SK-N-SH treated with all-trans-retinoic acid at 6 μM for 48 hours (cell line): ENCODE measurements at regions not wholly inside any gene's neighbourhood (a gene's known extent, or its start where the extent isn't known, plus 50 kb on each side); places are given as distances from the start of the nearest gene placed in this dataset.

Experiments used
- ATAC-seq: fragments of 200-7000 bp; cut with Tn5 transposase; 3 replicates; pipeline ENCODE4 v1.9.1; 2020; ENCODE audit warnings: mild to moderate bottlenecking, moderate library complexity
- ARNTL ChIP-seq: fragments of 450-650 bp; formaldehyde crosslinking; IDR thresholded peaks from 2 replicates; pipeline ENCODE4 v1.5.0; 2020; ENCODE audit warnings: low read depth, mild to moderate bottlenecking, moderate library complexity, borderline replicate concordance
- CREB5 ChIP-seq: fragments of 250-450 bp; sonication (Bioruptor Pico); IDR thresholded peaks from 2 replicates; pipeline ENCODE4 v1.5.1; 2020; ENCODE audit warnings: low read depth, mild to moderate bottlenecking, moderate library complexity
- CSRNP3 ChIP-seq: fragments of 250-450 bp; sonication (Bioruptor Pico); IDR thresholded peaks from 2 replicates; pipeline ENCODE4 v1.5.1; 2021; ENCODE audit warnings: mild to moderate bottlenecking, moderate library complexity
- ESRRG ChIP-seq: fragments of 250-450 bp; sonication (Bioruptor Pico); IDR thresholded peaks from 2 replicates; pipeline ENCODE4 v1.6.1; 2021; ENCODE audit warnings: mild to moderate bottlenecking
- GLIS3 ChIP-seq: fragments of 250-450 bp; sonication (Bioruptor Pico); IDR thresholded peaks from 2 replicates; pipeline ENCODE4 v1.5.0; 2020; ENCODE audit warnings: mild to moderate bottlenecking, moderate library complexity
- ISL1 ChIP-seq: fragments of 250-450 bp; sonication (Bioruptor Pico); IDR thresholded peaks from 2 replicates; pipeline ENCODE4 v2.1.2; 2022; ENCODE audit warnings: mild to moderate bottlenecking, moderate library complexity
- OSR1 ChIP-seq: fragments of 250-450 bp; sonication (Bioruptor Pico); IDR thresholded peaks from 2 replicates; pipeline ENCODE4 v1.8.0; 2022; ENCODE audit warnings: moderate library complexity, mild to moderate bottlenecking, inconsistent platforms
- PATZ1 ChIP-seq: fragments of 250-450 bp; sonication (Bioruptor Pico); IDR thresholded peaks from 2 replicates; pipeline ENCODE4 v1.8.0; 2020; ENCODE audit warnings: mild to moderate bottlenecking, moderate library complexity, borderline replicate concordance
- POU6F1 ChIP-seq: fragments of 250-450 bp; sonication (Bioruptor Pico); IDR thresholded peaks from 2 replicates; pipeline ENCODE4 v1.8.0; 2021; ENCODE audit warnings: low read depth, mild to moderate bottlenecking, moderate library complexity, borderline replicate concordance
- PPARA ChIP-seq: fragments of 250-450 bp; sonication (Bioruptor Pico); IDR thresholded peaks from 2 replicates; pipeline ENCODE4 v1.5.0; 2020; ENCODE audit warnings: mild to moderate bottlenecking, borderline replicate concordance
- RARB ChIP-seq: fragments of 250-450 bp; sonication (Bioruptor Pico); IDR thresholded peaks from 2 replicates; pipeline ENCODE4 v1.8.0; 2021; ENCODE audit warnings: mild to moderate bottlenecking, moderate library complexity
- SNAI2 ChIP-seq: fragments of 250-450 bp; sonication (Bioruptor Pico); IDR thresholded peaks from 2 replicates; pipeline ENCODE4 v1.5.0; 2020; ENCODE audit warnings: mild to moderate bottlenecking, moderate library complexity
- TCF4 ChIP-seq: fragments of 250-450 bp; sonication (Bioruptor Pico); IDR thresholded peaks from 2 replicates; pipeline ENCODE4 v1.8.0; 2021; ENCODE audit warnings: mild to moderate bottlenecking, moderate library complexity, borderline replicate concordance
- TSHZ2 ChIP-seq: fragments of 250-450 bp; sonication (Bioruptor Pico); IDR thresholded peaks from 2 replicates; pipeline ENCODE4 v1.5.0; 2020; ENCODE audit warnings: mild to moderate bottlenecking, moderate library complexity
- ZC3H10 ChIP-seq: fragments of 250-450 bp; sonication (Bioruptor Pico); IDR thresholded peaks from 2 replicates; pipeline ENCODE4 v1.5.1; 2021; ENCODE audit warnings: mild to moderate bottlenecking, moderate library complexity
- ZFP3 ChIP-seq: fragments of 250-450 bp; sonication (Bioruptor Pico); IDR thresholded peaks from 2 replicates; pipeline ENCODE4 v1.5.0; 2020; ENCODE audit warnings: mild to moderate bottlenecking, moderate library complexity
- ZFP30 ChIP-seq: fragments of 450-650 bp; formaldehyde crosslinking; IDR thresholded peaks from 2 replicates; pipeline ENCODE4 v1.5.0; 2022; ENCODE audit warnings: mild to moderate bottlenecking, moderate library complexity
- ZNF565 ChIP-seq: fragments of 450-650 bp; formaldehyde crosslinking; conservative IDR thresholded peaks from 2 replicates; pipeline ENCODE4 v1.5.0; 2020; ENCODE audit warnings: low read depth, mild to moderate bottlenecking, moderate library complexity
- ZNF70 ChIP-seq: fragments of 450-650 bp; formaldehyde crosslinking; IDR thresholded peaks from 2 replicates; pipeline ENCODE4 v1.5.0; 2020; ENCODE audit warnings: mild to moderate bottlenecking, moderate library complexity
- ZNF8 ChIP-seq: fragments of 450-650 bp; formaldehyde crosslinking; IDR thresholded peaks from 2 replicates; pipeline ENCODE4 v1.5.0; 2020; ENCODE audit warnings: mild to moderate bottlenecking, moderate library complexity

GRCh38 chr6:119559586-119559985 is 210.0 kb upstream of the MAN1A1 start:
- ATAC-seq, result no peak
- TF ChIP-seq OSR1 (CRISPR knock-in tag) (no peak), TCF4 (CRISPR knock-in tag) (no peak), SNAI2 (no peak)
- TF ChIP-seq, all 23 proteins: peak for 0

- TF ChIP-seq ZC3H10 (CRISPR knock-in tag) (no peak), ESRRG (CRISPR knock-in tag) (no peak), CSRNP3 (CRISPR knock-in tag) (no peak), ISL1 (CRISPR knock-in tag) (no peak), ZFP3 (CRISPR knock-in tag) (no peak), OSR1 (CRISPR knock-in tag) (no peak), PPARA (CRISPR knock-in tag) (no peak), ZFP30 (CRISPR knock-in tag) (no peak), CREB5 (CRISPR knock-in tag) (no peak), RARB (no peak), PATZ1 (CRISPR knock-in tag) (no peak), ZNF565 (no peak), ZNF8 (CRISPR knock-in tag) (no peak), POU6F1 (CRISPR knock-in tag) (no peak), TSHZ2 (no peak), GLIS3 (no peak), TCF4 (CRISPR knock-in tag) (no peak), ZNF70 (no peak), ARNTL (no peak)
- ATAC-seq, result no peak
Measured at GRCh38 chr6:119557239-119557638, 207.7 kb upstream of the MAN1A1 start.

- ATAC-seq, result no peak
Measured at GRCh38 chr6:119552021-119552420, 202.5 kb upstream of the MAN1A1 start.

More at GRCh38 chr6:119552021-119552420, 202.5 kb upstream of the MAN1A1 start:
- TF ChIP-seq PATZ1 (CRISPR knock-in tag), result no peak
